OCI-LY7 (cell line): ENCODE measurements at regions not wholly inside any gene's neighbourhood (a gene's known extent, or its start where the extent isn't known, plus 50 kb on each side); places are given as distances from the start of the nearest gene placed in this dataset.

Source experiments
- BruUV-seq: library from RNA; stranded (reverse); fragments of 400-500 nt; replicated peaks from 2 replicates; lab custom pipeline; 2021; lab: Mats Ljungman, UMichigan
- CTCF ChIA-PET: fragments of 300-600 bp; sonication (Branson Sonifier 250); formaldehyde crosslinking; loops from one replicate; lab custom pipeline; 2022; ENCODE audit warnings: antibody characterized with exemption; ENCODE audit not compliant: unreplicated experiment; lab: Charles Lee
- POLR2A ChIA-PET: fragments of 300-600 bp; sonication (Branson Sonifier 250); formaldehyde crosslinking; loops from one replicate; lab custom pipeline; 2022; ENCODE audit warnings: antibody characterized with exemption; lab: Charles Lee
- DNase-seq: peaks from one replicate; pipeline ENCODE4 v3.0.0-alpha.2; 2015; ENCODE audit warnings: low spot score
- H2AFZ ChIP-seq: fragments of 200-600 bp; sonication (generic), shearing (Covaris generic); 2 replicates; pipeline ENCODE4 v1.6.1; 2014; ENCODE audit warnings: mild to moderate bottlenecking, antibody characterized with exemption, low read length, moderate library complexity
- H3K27ac ChIP-seq: fragments of 200-600 bp; sonication (generic); 2 replicates; pipeline ENCODE4 v1.5.1; 2014; ENCODE audit warnings: mixed run types, low read depth, mild to moderate bottlenecking, moderate library complexity, low read length, inconsistent platforms; ENCODE audit not compliant: poor library complexity, severe bottlenecking
- H3K36me3 ChIP-seq: fragments of 200-600 bp; sonication (generic); 2 replicates; pipeline ENCODE4 v1.6.1; 2014; ENCODE audit warnings: mild to moderate bottlenecking, antibody characterized with exemption, low read length, moderate library complexity, mixed read lengths; ENCODE audit not compliant: insufficient read depth
- H3K4me1 ChIP-seq: fragments of 200-600 bp; sonication (generic); 2 replicates; pipeline ENCODE4 v1.5.1; 2014; ENCODE audit warnings: mild to moderate bottlenecking, low read length; ENCODE audit not compliant: insufficient read depth, poor library complexity, severe bottlenecking
- H3K4me2 ChIP-seq: fragments of 200-600 bp; sonication (generic); 2 replicates; pipeline ENCODE4 v1.6.1; 2014; ENCODE audit warnings: mild to moderate bottlenecking, low read length
- H3K4me3 ChIP-seq: fragments of 200-600 bp; sonication (generic); 2 replicates; pipeline ENCODE4 v1.5.1; 2014; ENCODE audit warnings: mild to moderate bottlenecking, low read depth, low read length; ENCODE audit not compliant: poor library complexity, severe bottlenecking
- H3K79me2 ChIP-seq: fragments of 200-600 bp; sonication (generic); 2 replicates; pipeline ENCODE4 v1.6.1; 2016; ENCODE audit warnings: low read depth, mild to moderate bottlenecking, low read length, moderate library complexity, mixed read lengths; ENCODE audit not compliant: insufficient read depth
- H3K9me2 ChIP-seq: fragments of 200-600 bp; sonication (generic); 2 replicates; pipeline ENCODE4 v1.6.1; 2016; ENCODE audit warnings: mild to moderate bottlenecking, low read length, mixed read lengths; ENCODE audit not compliant: insufficient read depth
- H3K9me3 ChIP-seq: fragments of 200-600 bp; sonication (generic); 2 replicates; pipeline ENCODE4 v1.6.1; 2014; ENCODE audit warnings: mild to moderate bottlenecking, mixed run types, low read length, mixed read lengths
- H4K20me1 ChIP-seq: fragments of 200-600 bp; sonication (generic); 2 replicates; pipeline ENCODE4 v1.6.1; 2014; ENCODE audit warnings: mild to moderate bottlenecking, antibody characterized with exemption, low read length, moderate library complexity, mixed read lengths; ENCODE audit not compliant: insufficient read depth
- EZH2phosphoT487 ChIP-seq: fragments of 200-600 bp; sonication (generic); IDR thresholded peaks from 2 replicates; pipeline ENCODE4 v1.6.1; 2018; ENCODE audit warnings: low read depth, borderline replicate concordance, mild to moderate bottlenecking, mixed run types, antibody characterized with exemption, low read length, moderate library complexity, mixed read lengths
- intact Hi-C: fragments of 100-400 bp; cut with micrococcal nuclease; formaldehyde crosslinking; loops from one replicate; pipeline ENCODE4 v1.10.0; 2022; ENCODE audit not compliant: unreplicated experiment
- TF ChIP-seq, protein P1 (sequence below): fragments of 200-600 bp; sonication (generic); conservative IDR thresholded peaks from 2 replicates; pipeline ENCODE4 v1.5.1; 2014; ENCODE audit warnings: mild to moderate bottlenecking, antibody characterized with exemption, low read length, moderate library complexity, mixed read lengths

DNA sequence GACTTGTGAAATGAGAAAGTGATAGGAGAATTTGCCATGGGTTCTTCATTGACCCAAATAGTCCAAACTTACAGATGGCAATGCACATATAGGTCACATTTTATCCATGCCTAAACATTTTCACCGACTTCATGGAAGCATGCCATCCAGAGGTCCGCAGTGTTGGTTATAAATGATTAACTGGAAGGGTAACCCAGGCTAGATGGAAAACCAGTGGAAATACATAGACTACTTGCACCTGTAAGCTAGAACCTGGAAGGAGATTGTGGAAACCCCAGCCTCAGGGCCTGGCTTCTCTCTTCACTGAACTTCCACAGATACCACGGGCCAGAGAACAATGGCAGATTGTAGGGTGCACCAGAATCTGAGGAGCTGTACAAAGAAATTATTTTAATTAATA is 103.8 kb upstream of the SYNDIG1 start:
- no peak for TF ChIP-seq EZH2phosphoT487
- intact Hi-C loops, result no loop called here
- Histone ChIP-seq H2AFZ (no peak overlapping the region), H3K4me2 (no peak overlapping the region), H3K4me1 (no peaks in the 10 kb centered on the region), H3K4me3 (no peak overlapping the region), H3K27ac (no peak overlapping the region), H4K20me1 (no peaks in the 10 kb centered on the region), H3K79me2 (no peaks in the 10 kb centered on the region), H3K9me3 (no peaks in the 10 kb centered on the region), H3K36me3 (no peaks in the 10 kb centered on the region), H3K9me2 (no peaks in the 10 kb centered on the region)
- ChIA-PET POLR2A (interaction anchor here (2.0 kb wide), 1 partner anchor 15 kb away, joined by 4 read pairs; no protein-coding TSS in a partner anchor), CTCF (no interaction called here)
- no peak for DNase-seq
- no TSS peak for BruUV-seq

- H3K4me1 ChIP-seq, result no peaks in the 10 kb centered on the region
- BruUV-seq, result no TSS peak
- ChIA-PET CTCF (no interaction called here), POLR2A (no interaction called here)
- DNase-seq, result no peak
- no peaks in the 10 kb centered on the region for H3K9me3 ChIP-seq
- intact Hi-C loops, result no loop called here
- H3K4me3 ChIP-seq, result no peak overlapping the region
- no peak overlapping the region for H2AFZ ChIP-seq
- TF ChIP-seq, protein P1, sequence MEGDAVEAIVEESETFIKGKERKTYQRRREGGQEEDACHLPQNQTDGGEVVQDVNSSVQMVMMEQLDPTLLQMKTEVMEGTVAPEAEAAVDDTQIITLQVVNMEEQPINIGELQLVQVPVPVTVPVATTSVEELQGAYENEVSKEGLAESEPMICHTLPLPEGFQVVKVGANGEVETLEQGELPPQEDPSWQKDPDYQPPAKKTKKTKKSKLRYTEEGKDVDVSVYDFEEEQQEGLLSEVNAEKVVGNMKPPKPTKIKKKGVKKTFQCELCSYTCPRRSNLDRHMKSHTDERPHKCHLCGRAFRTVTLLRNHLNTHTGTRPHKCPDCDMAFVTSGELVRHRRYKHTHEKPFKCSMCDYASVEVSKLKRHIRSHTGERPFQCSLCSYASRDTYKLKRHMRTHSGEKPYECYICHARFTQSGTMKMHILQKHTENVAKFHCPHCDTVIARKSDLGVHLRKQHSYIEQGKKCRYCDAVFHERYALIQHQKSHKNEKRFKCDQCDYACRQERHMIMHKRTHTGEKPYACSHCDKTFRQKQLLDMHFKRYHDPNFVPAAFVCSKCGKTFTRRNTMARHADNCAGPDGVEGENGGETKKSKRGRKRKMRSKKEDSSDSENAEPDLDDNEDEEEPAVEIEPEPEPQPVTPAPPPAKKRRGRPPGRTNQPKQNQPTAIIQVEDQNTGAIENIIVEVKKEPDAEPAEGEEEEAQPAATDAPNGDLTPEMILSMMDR, result no peak
- TF ChIP-seq EZH2phosphoT487, result no peak
- no peak overlapping the region for H3K27ac ChIP-seq
- no peaks in the 10 kb centered on the region for H3K9me2 ChIP-seq
- no peak overlapping the region for H3K4me2 ChIP-seq
- H4K20me1 ChIP-seq, result no peaks in the 10 kb centered on the region
- H3K79me2 ChIP-seq, result no peaks in the 10 kb centered on the region
- H3K36me3 ChIP-seq, result no peaks in the 10 kb centered on the region
These were observed 104.9 kb upstream of the SYNDIG1 start for GRCh38 chr20:24364482-24364881.

DNA sequence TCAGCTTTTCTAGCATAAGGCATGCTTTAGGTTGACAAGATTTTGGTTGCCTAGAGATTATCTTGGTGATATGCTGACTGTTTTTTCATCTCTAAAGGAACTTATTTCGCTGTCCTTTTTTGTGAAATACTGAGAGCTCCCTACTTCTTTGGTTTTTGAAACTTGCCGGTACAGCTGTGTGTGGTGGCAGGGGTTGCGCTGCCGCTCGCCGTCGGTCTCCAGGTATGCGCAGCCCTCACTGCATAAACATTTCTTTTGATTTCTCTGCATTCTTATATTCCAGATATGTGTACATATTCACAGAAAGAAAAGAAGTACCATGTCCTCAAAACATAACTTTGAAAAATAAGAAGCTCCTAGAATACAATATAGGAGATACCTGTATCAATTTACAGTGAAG is 106.4 kb upstream of the SYNDIG1 start:
- H3K4me1 ChIP-seq, result no peaks in the 10 kb centered on the region
- ChIA-PET POLR2A (no interaction called here), CTCF (no interaction called here)
- no peak for TF ChIP-seq EZH2phosphoT487
- TF ChIP-seq, protein P1, result no peak
- H3K9me3 ChIP-seq, result no peaks in the 10 kb centered on the region
- no peak overlapping the region for H2AFZ ChIP-seq
- H3K79me2 ChIP-seq, result no peaks in the 10 kb centered on the region
- no TSS peak for BruUV-seq
- H3K27ac ChIP-seq, result no peak overlapping the region
- H4K20me1 ChIP-seq, result no peaks in the 10 kb centered on the region
- H3K36me3 ChIP-seq, result no peaks in the 10 kb centered on the region
- intact Hi-C loops, result no loop called here
- no peak overlapping the region for H3K4me3 ChIP-seq
- H3K9me2 ChIP-seq, result no peaks in the 10 kb centered on the region
- H3K4me2 ChIP-seq, result no peak overlapping the region
- DNase-seq, result no peak
